Neural progenitor cell (in vitro differentiated cells): ENCODE measurements at regions not wholly inside any gene's neighbourhood (a gene's known extent, or its start where the extent isn't known, plus 50 kb on each side); places are given as distances from the start of the nearest gene placed in this dataset.

Source experiments
- CTCF ChIP-seq: fragments of 200-600 bp; sonication (generic); IDR thresholded peaks from 2 replicates; pipeline ENCODE4 v1.5.1; 2017; ENCODE audit warnings: antibody characterized with exemption, mild to moderate bottlenecking
- EZH2 ChIP-seq: fragments of 200-600 bp; sonication (generic); IDR thresholded peaks from 2 replicates; pipeline ENCODE4 v1.6.1; 2017; ENCODE audit warnings: antibody characterized with exemption, mild to moderate bottlenecking, moderate library complexity
- EZH2phosphoT487 ChIP-seq: fragments of 200-600 bp; sonication (generic); IDR thresholded peaks from 2 replicates; pipeline ENCODE4 v1.6.1; 2017; ENCODE audit warnings: antibody characterized with exemption

GRCh38 chr1:182227864-182228547, 163.6 kb downstream of the GLUL start:
- TF ChIP-seq EZH2phosphoT487: no peak
- TF ChIP-seq CTCF: no peak
- no peak for TF ChIP-seq EZH2
